ENCODE measurements at regions not wholly inside any gene's neighbourhood (a gene's known extent, or its start where the extent isn't known, plus 50 kb on each side); places are given as distances from the start of the nearest gene placed in this dataset.

- TF ChIP-seq CTCF (IDR thresholded peaks at IDR 0.05) (no peak), EP300 (IDR thresholded peaks at IDR 0.05) (no peak), POLR2AphosphoS5 (IDR thresholded peaks at IDR 0.05) (no peak), POLR2A (IDR thresholded peaks at IDR 0.05) (no peak)
Observed at GRCh38 chr3:124362455-124362854, 367.8 kb upstream of the UMPS start.

Measured in stomach (tissue), 4 donors.